OCI-LY1 (cell line): ENCODE measurements at regions not wholly inside any gene's neighbourhood (a gene's known extent, or its start where the extent isn't known, plus 50 kb on each side); places are given as distances from the start of the nearest gene placed in this dataset.
A peak's percentile ranks its signal among the peaks of the same experiment; 100 is the strongest.
"Not testable (repeated sequence)": the region's sequence is repeated elsewhere in the genome, so short reads cannot be mapped to it uniquely, and the experiment has no call there.

Source experiments
- H2AFZ ChIP-seq: fragments of 200-600 bp; sonication (generic), shearing (Covaris generic); 2 replicates; pipeline ENCODE4 v1.6.0; 2014; ENCODE audit warnings: antibody characterized with exemption, mild to moderate bottlenecking, low read length
- H3F3A ChIP-seq: fragments of 200-600 bp; sonication (generic), shearing (Covaris generic); 2 replicates; pipeline ENCODE4 v1.6.0; 2014; ENCODE audit warnings: mild to moderate bottlenecking, antibody characterized with exemption, low read length, moderate library complexity; ENCODE audit not compliant: insufficient read depth
- H3K27ac ChIP-seq: fragments of 200-600 bp; sonication (generic); 2 replicates; pipeline ENCODE4 v1.5.1; 2014; ENCODE audit warnings: low read length, mixed run types, mild to moderate bottlenecking, low read depth; ENCODE audit not compliant: poor library complexity, severe bottlenecking
- H3K27me3 ChIP-seq: fragments of 200-600 bp; sonication (generic); 2 replicates; pipeline ENCODE4 v1.6.0; 2014; ENCODE audit warnings: antibody characterized with exemption, mild to moderate bottlenecking, low read length, moderate library complexity; ENCODE audit not compliant: insufficient read depth
- H3K36me3 ChIP-seq: fragments of 200-600 bp; sonication (generic); 2 replicates; pipeline ENCODE4 v1.6.1; 2014; ENCODE audit warnings: mild to moderate bottlenecking, antibody characterized with exemption, low read length, moderate library complexity, mixed read lengths; ENCODE audit not compliant: insufficient read depth
- H3K4me1 ChIP-seq: fragments of 200-600 bp; sonication (generic); 2 replicates; pipeline ENCODE4 v1.5.1; 2014; ENCODE audit warnings: mild to moderate bottlenecking, low read length, moderate library complexity; ENCODE audit not compliant: insufficient read depth, severe bottlenecking
- H3K4me2 ChIP-seq: fragments of 200-600 bp; sonication (generic), shearing (Covaris generic); 2 replicates; pipeline ENCODE4 v1.6.1; 2014; ENCODE audit warnings: low read length
- H3K4me3 ChIP-seq: fragments of 200-600 bp; sonication (generic); 2 replicates; pipeline ENCODE4 v1.5.1; 2014; ENCODE audit warnings: low read length, low read depth, mild to moderate bottlenecking, mixed read lengths; ENCODE audit not compliant: poor library complexity, severe bottlenecking
- H3K79me2 ChIP-seq: fragments of 200-600 bp; shearing (Covaris generic); 2 replicates; pipeline ENCODE4 v1.6.1; 2016; ENCODE audit warnings: mixed run types, low read length, mixed read lengths; ENCODE audit not compliant: insufficient read depth
- H3K9ac ChIP-seq: fragments of 200-600 bp; sonication (generic), shearing (Covaris generic); 2 replicates; pipeline ENCODE4 v1.6.1; 2014; ENCODE audit warnings: mild to moderate bottlenecking, low read length, mixed read lengths
- H3K9me2 ChIP-seq: fragments of 200-600 bp; sonication (generic), shearing (Covaris generic); 2 replicates; pipeline ENCODE4 v1.6.1; 2014; ENCODE audit warnings: low read depth, mild to moderate bottlenecking, low read length, mixed read lengths
- H3K9me3 ChIP-seq: fragments of 200-600 bp; shearing (Covaris generic); 2 replicates; pipeline ENCODE4 v1.6.1; 2014; ENCODE audit warnings: low read length, mixed read lengths
- H4K20me1 ChIP-seq: fragments of 200-600 bp; sonication (generic), shearing (Covaris generic); 2 replicates; pipeline ENCODE4 v1.6.0; 2016; ENCODE audit warnings: mild to moderate bottlenecking, low read length; ENCODE audit not compliant: insufficient read depth
- CTCF ChIP-seq: fragments of 200-600 bp; sonication (generic), shearing (Covaris generic); IDR thresholded peaks from 2 replicates; pipeline ENCODE4 v1.5.1; 2017; ENCODE audit warnings: mild to moderate bottlenecking, antibody characterized with exemption, low read length, moderate library complexity, mixed read lengths
- EZH2 ChIP-seq: fragments of 200-600 bp; sonication (generic), shearing (Covaris generic); IDR thresholded peaks from 2 replicates; pipeline ENCODE4 v1.8.0; 2017; ENCODE audit warnings: borderline replicate concordance, mixed run types, mild to moderate bottlenecking, antibody characterized with exemption, low read length, moderate library complexity, mixed read lengths

- Histone ChIP-seq H3K4me1 (no peaks in the 10 kb centered on the region), H3K36me3 (no peaks in the 10 kb centered on the region), H3K4me2 (no peak overlapping the region), H3K79me2 (no peaks in the 10 kb centered on the region), H3K9ac (no peak overlapping the region), H3K9me2 (no peaks in the 10 kb centered on the region), H3K9me3 (no peaks in the 10 kb centered on the region), H2AFZ (no peak overlapping the region), H4K20me1 (no peaks in the 10 kb centered on the region), H3F3A (no peaks in the 10 kb centered on the region), H3K27me3 (no peaks in the 10 kb centered on the region), H3K27ac (no peak overlapping the region), H3K4me3 (no peak overlapping the region)
- TF ChIP-seq EZH2 (no peak), CTCF (peak; percentile 71)
Observed at GRCh38 chr6:3977875-3978711, 100.8 kb downstream of the FAM217A start.

GRCh38 chr6:3978966-3979365 lies 100.0 kb downstream of the FAM217A start:
- not testable (repeated sequence) for H3K9me2 ChIP-seq, H3K9ac ChIP-seq, H3K9me3 ChIP-seq, H3K4me2 ChIP-seq, H3K27me3 ChIP-seq, H2AFZ ChIP-seq, H3K27ac ChIP-seq, H3K36me3 ChIP-seq, H3K4me1 ChIP-seq, H3K4me3 ChIP-seq, H3K79me2 ChIP-seq, H3F3A ChIP-seq, H4K20me1 ChIP-seq

- Histone ChIP-seq H3K27ac (no peak overlapping the region), H3K79me2 (no peaks in the 10 kb centered on the region), H2AFZ (no peak overlapping the region), H3K4me1 (no peaks in the 10 kb centered on the region), H3K9me2 (no peaks in the 10 kb centered on the region), H3K36me3 (no peaks in the 10 kb centered on the region), H3K4me3 (no peak overlapping the region), H3K9me3 (no peaks in the 10 kb centered on the region), H4K20me1 (no peaks in the 10 kb centered on the region), H3K9ac (no peak overlapping the region), H3K4me2 (no peak overlapping the region), H3K27me3 (no peaks in the 10 kb centered on the region), H3F3A (no peaks in the 10 kb centered on the region)
- TF ChIP-seq EZH2 = no peak
- TF ChIP-seq CTCF = no peak
Observed at GRCh38 chr6:3981917-3982316, 97.0 kb downstream of the FAM217A start.

- Histone ChIP-seq H3K4me1 (no peaks in the 10 kb centered on the region), H2AFZ (no peak overlapping the region), H3K9ac (no peak overlapping the region), H3K36me3 (no peaks in the 10 kb centered on the region), H3K27ac (no peak overlapping the region), H3K9me2 (no peaks in the 10 kb centered on the region), H3K4me2 (no peak overlapping the region), H4K20me1 (no peaks in the 10 kb centered on the region), H3K27me3 (no peaks in the 10 kb centered on the region), H3F3A (no peaks in the 10 kb centered on the region), H3K79me2 (no peaks in the 10 kb centered on the region), H3K4me3 (no peak overlapping the region), H3K9me3 (no peaks in the 10 kb centered on the region)
- TF ChIP-seq EZH2 (no peak), CTCF (no peak)
Observed at GRCh38 chr6:3983778-3984177, 95.2 kb downstream of the FAM217A start.
